Effector memory CD8-positive, alpha-beta T cell (primary cell): ENCODE measurements at regions not wholly inside any gene's neighbourhood (a gene's known extent, or its start where the extent isn't known, plus 50 kb on each side); places are given as distances from the start of the nearest gene placed in this dataset.

ENCODE experiments used
- ATAC-seq: fragments of 150-1000 bp; cut with Tn5 transposase; replicated peaks from 2 replicates; pipeline ENCODE4 v1.10.0; 2021; ENCODE audit warnings: mild to moderate bottlenecking, moderate library complexity
- DNase-seq, 3 experiments: peaks; one replicate each; pipeline ENCODE4 v3.0.0; 2021
- H3K27ac Mint-ChIP-seq, 2 donors: one replicate each; pipeline ENCODE4 v1.8.0; 2022; ENCODE audit warnings: mild to moderate bottlenecking in 2 of 2, mixed read lengths in 2 of 2, moderate library complexity in 2 of 2
- H3K27me3 Mint-ChIP-seq, 2 donors: one replicate each; pipeline ENCODE4 v1.8.0; 2022; ENCODE audit warnings: mixed read lengths in 2 of 2
- H3K36me3 Mint-ChIP-seq: one replicate; pipeline ENCODE4 v1.8.0; 2022; ENCODE audit warnings: mild to moderate bottlenecking, moderate library complexity, mixed read lengths; ENCODE audit not compliant: insufficient read depth
- H3K4me1 Mint-ChIP-seq, 2 donors: one replicate each; pipeline ENCODE4 v1.8.0; 2022; ENCODE audit warnings: low read depth in 2 of 2, mixed read lengths in 2 of 2
- H3K4me3 Mint-ChIP-seq, 2 donors: one replicate each; pipeline ENCODE4 v1.8.0; 2022; ENCODE audit warnings: mild to moderate bottlenecking in 2 of 2, mixed read lengths in 2 of 2, moderate library complexity in 2 of 2
- H3K9me3 Mint-ChIP-seq, 2 donors: one replicate each; pipeline ENCODE4 v1.8.0; 2022; ENCODE audit warnings: mixed read lengths in 2 of 2

GRCh38 chr18:61679836-61680235 is 213.0 kb downstream of the RNF152 start:
- no peak for DNase-seq
- H3K4me1 Mint-ChIP-seq = no peaks in the 10 kb centered on the region
- no peak overlapping the region for H3K27ac Mint-ChIP-seq
- peaks cover 5% of the 10 kb centered on the region in 2 donors for H3K27me3 Mint-ChIP-seq
- H3K9me3 Mint-ChIP-seq = peaks cover 0 to 3% of the 10 kb centered on the region in 2 donors
- no peak for ATAC-seq
- H3K36me3 Mint-ChIP-seq = no peaks in the 10 kb centered on the region
- H3K4me3 Mint-ChIP-seq = no peak overlapping the region

- Mint-ChIP-seq H3K27me3 (peaks cover 16 to 18% of the 10 kb centered on the region in 2 donors), H3K36me3 (no peaks in the 10 kb centered on the region), H3K9me3 (peaks cover 0 to 3% of the 10 kb centered on the region in 2 donors), H3K4me3 (no peak overlapping the region), H3K27ac (no peak overlapping the region), H3K4me1 (no peaks in the 10 kb centered on the region)
- ATAC-seq (no peak), DNase-seq (no peak)
Measured at GRCh38 chr18:61677435-61677970, 215.3 kb downstream of the RNF152 start.

- H3K4me1 Mint-ChIP-seq = no peaks in the 10 kb centered on the region
- H3K9me3 Mint-ChIP-seq = peaks cover 0 to 3% of the 10 kb centered on the region in 2 donors
- H3K27ac Mint-ChIP-seq = no peak overlapping the region
- no peaks in the 10 kb centered on the region for H3K36me3 Mint-ChIP-seq
- DNase-seq = no peak
- no peak for ATAC-seq
- H3K4me3 Mint-ChIP-seq = no peak overlapping the region
- H3K27me3 Mint-ChIP-seq = peaks cover 18 to 24% of the 10 kb centered on the region in 2 donors
Measured at GRCh38 chr18:61676773-61677434, 215.9 kb downstream of the RNF152 start.

GRCh38 chr18:61669320-61669719 is 223.5 kb downstream of the RNF152 start:
- no peak for ATAC-seq
- Mint-ChIP-seq H3K27me3 (peaks cover 17 to 23% of the 10 kb centered on the region in 2 donors), H3K36me3 (no peaks in the 10 kb centered on the region), H3K9me3 (no peaks in the 10 kb centered on the region), H3K4me3 (no peak overlapping the region), H3K27ac (no peak overlapping the region), H3K4me1 (no peaks in the 10 kb centered on the region)
- no peak for DNase-seq

GRCh38 chr18:61666876-61667590 is 225.8 kb downstream of the RNF152 start:
- ATAC-seq (no peak), DNase-seq (no peak)
- Mint-ChIP-seq H3K9me3 (no peaks in the 10 kb centered on the region), H3K27me3 (peaks cover 2 to 12% of the 10 kb centered on the region in 2 donors), H3K4me1 (no peaks in the 10 kb centered on the region), H3K36me3 (no peaks in the 10 kb centered on the region), H3K4me3 (no peak overlapping the region), H3K27ac (no peak overlapping the region)

- Mint-ChIP-seq H3K36me3 (no peaks in the 10 kb centered on the region), H3K4me1 (no peaks in the 10 kb centered on the region), H3K27me3 (peaks cover 0 to 12% of the 10 kb centered on the region in 2 donors), H3K4me3 (no peak overlapping the region), H3K9me3 (no peaks in the 10 kb centered on the region), H3K27ac (no peak overlapping the region)
- DNase-seq = no peak
- no peak for ATAC-seq
Measured at GRCh38 chr18:61664419-61665084, 228.3 kb downstream of the RNF152 start.

GRCh38 chr18:61662726-61663125 is 230.1 kb downstream of the RNF152 start:
- Mint-ChIP-seq H3K36me3 (no peaks in the 10 kb centered on the region), H3K27me3 (peaks cover 0 to 7% of the 10 kb centered on the region in 2 donors), H3K9me3 (no peaks in the 10 kb centered on the region), H3K4me1 (no peaks in the 10 kb centered on the region), H3K4me3 (no peak overlapping the region), H3K27ac (no peak overlapping the region)
- DNase-seq = no peak
- no peak for ATAC-seq

GRCh38 chr18:61658431-61658830 is 234.4 kb downstream of the RNF152 start:
- no peak overlapping the region for H3K27ac Mint-ChIP-seq
- ATAC-seq = no peak
- peaks cover 0 to 2% of the 10 kb centered on the region in 2 donors for H3K9me3 Mint-ChIP-seq
- H3K27me3 Mint-ChIP-seq = no peaks in the 10 kb centered on the region
- H3K36me3 Mint-ChIP-seq = no peaks in the 10 kb centered on the region
- DNase-seq = no peak
- no peak overlapping the region for H3K4me3 Mint-ChIP-seq
- H3K4me1 Mint-ChIP-seq = no peaks in the 10 kb centered on the region

- DNase-seq (no peak), ATAC-seq (no peak)
- H3K27me3 Mint-ChIP-seq = no peaks in the 10 kb centered on the region
- peaks cover 3% of the 10 kb centered on the region for H3K36me3 Mint-ChIP-seq
- H3K4me1 Mint-ChIP-seq = no peaks in the 10 kb centered on the region
- H3K27ac Mint-ChIP-seq = no peak overlapping the region
- no peak overlapping the region for H3K4me3 Mint-ChIP-seq
- peaks cover 0 to 2% of the 10 kb centered on the region in 2 donors for H3K9me3 Mint-ChIP-seq
Measured at GRCh38 chr18:61657066-61657732, 235.6 kb downstream of the RNF152 start.

GRCh38 chr18:61655630-61656029 is 237.2 kb downstream of the RNF152 start:
- Mint-ChIP-seq H3K4me3 (no peak overlapping the region), H3K9me3 (peaks cover 0 to 2% of the 10 kb centered on the region in 2 donors), H3K4me1 (no peaks in the 10 kb centered on the region), H3K27me3 (no peaks in the 10 kb centered on the region), H3K36me3 (peaks cover 3% of the 10 kb centered on the region), H3K27ac (no peak overlapping the region)
- no peak for ATAC-seq
- DNase-seq = no peak

- no peak overlapping the region for H3K4me3 Mint-ChIP-seq
- H3K36me3 Mint-ChIP-seq = peaks cover 3% of the 10 kb centered on the region
- H3K4me1 Mint-ChIP-seq = no peaks in the 10 kb centered on the region
- H3K27me3 Mint-ChIP-seq = no peaks in the 10 kb centered on the region
- DNase-seq (no peak), ATAC-seq (no peak)
- peaks cover 0 to 2% of the 10 kb centered on the region in 2 donors for H3K9me3 Mint-ChIP-seq
- no peak overlapping the region for H3K27ac Mint-ChIP-seq
Measured at GRCh38 chr18:61653823-61654551, 238.8 kb downstream of the RNF152 start.

GRCh38 chr18:61651880-61652268 is 240.9 kb downstream of the RNF152 start:
- H3K9me3 Mint-ChIP-seq = no peaks in the 10 kb centered on the region
- H3K27me3 Mint-ChIP-seq = no peaks in the 10 kb centered on the region
- ATAC-seq = no peak
- no peak for DNase-seq
- H3K27ac Mint-ChIP-seq = no peak overlapping the region
- H3K4me1 Mint-ChIP-seq = no peaks in the 10 kb centered on the region
- H3K36me3 Mint-ChIP-seq = peaks cover 3% of the 10 kb centered on the region
- H3K4me3 Mint-ChIP-seq = no peak overlapping the region
